Fibroblast of lung (primary cell): ENCODE measurements at regions not wholly inside any gene's neighbourhood (a gene's known extent, or its start where the extent isn't known, plus 50 kb on each side); places are given as distances from the start of the nearest gene placed in this dataset.

Experiments used
- DNase-seq, 2 donors: peaks; one replicate each; pipeline versions ENCODE4 v3.0.0 to v3.0.0-alpha.2; 2010; ENCODE audit warnings: low read depth in 2 of 2
- H2AFZ ChIP-seq: 2 replicates; pipeline ENCODE4 v1.5.1; 2012; ENCODE audit warnings: low read length, control low read depth, inconsistent platforms
- H3K27ac ChIP-seq: 2 replicates; pipeline ENCODE4 v1.5.1; 2011; ENCODE audit warnings: low read length, control low read depth; ENCODE audit not compliant: insufficient read depth
- H3K27me3 ChIP-seq: 2 replicates; pipeline ENCODE4 v1.5.1; 2011; ENCODE audit warnings: mild to moderate bottlenecking, low read length; ENCODE audit not compliant: control insufficient read depth, insufficient read depth
- H3K36me3 ChIP-seq: 2 replicates; pipeline ENCODE4 v1.5.1; 2011; ENCODE audit warnings: low read length; ENCODE audit not compliant: control insufficient read depth, insufficient read depth
- H3K4me1 ChIP-seq: 2 replicates; pipeline ENCODE4 v1.5.1; 2011; ENCODE audit warnings: low read length; ENCODE audit not compliant: control insufficient read depth, insufficient read depth; ENCODE audit errors: extremely low read depth
- H3K4me2 ChIP-seq: 2 replicates; pipeline ENCODE4 v1.5.1; 2011; ENCODE audit warnings: low read length, control low read depth; ENCODE audit not compliant: insufficient read depth; ENCODE audit errors: extremely low read depth
- H3K4me3 ChIP-seq, 4 experiments: fragments of 200-600 bp in 1 of 4; sonication (generic) in 1 of 4; replicated peaks in 1 of 4; 2 replicates each; pipeline ENCODE4 v1.5.1; 2011 to 2016; ENCODE audit warnings: low read length in 4 of 4, low read depth in 3 of 4, mild to moderate bottlenecking in 3 of 4, control low read depth in 2 of 4, inconsistent platforms in 1 of 4, mixed read lengths in 1 of 4; ENCODE audit not compliant: insufficient read depth in 1 of 4; ENCODE audit errors: control extremely low read depth in 1 of 4
- H3K79me2 ChIP-seq: 2 replicates; pipeline ENCODE4 v1.5.1; 2012; ENCODE audit warnings: mild to moderate bottlenecking, low read length, inconsistent platforms; ENCODE audit not compliant: control insufficient read depth, insufficient read depth
- H3K9ac ChIP-seq: 2 replicates; pipeline ENCODE4 v1.5.1; 2011; ENCODE audit warnings: mild to moderate bottlenecking, low read length, control low read depth; ENCODE audit not compliant: insufficient read depth
- H3K9me3 ChIP-seq: 2 replicates; pipeline ENCODE4 v1.5.1; 2012; ENCODE audit warnings: low read depth, low read length; ENCODE audit not compliant: control insufficient read depth, insufficient read depth
- H4K20me1 ChIP-seq: 2 replicates; pipeline ENCODE4 v1.5.1; 2011; ENCODE audit warnings: low read length; ENCODE audit not compliant: control insufficient read depth, insufficient read depth; ENCODE audit errors: extremely low read depth
- EZH2 ChIP-seq: IDR thresholded peaks from 2 replicates; pipeline ENCODE4 v1.5.1; 2012; ENCODE audit warnings: low read length, control low read depth, mild to moderate bottlenecking; ENCODE audit errors: missing control alignments
- TF ChIP-seq, protein P1 (sequence below), 2 donors: IDR thresholded peaks in 1 of 2; conservative IDR thresholded peaks in 1 of 2; 1 replicate in 1 of 2; 2 replicates in 1 of 2; pipeline ENCODE4 v1.5.1; 2011 to 2012; ENCODE audit warnings: low read length in 2 of 2, control low read depth in 1 of 2, inconsistent platforms in 1 of 2, low read depth in 1 of 2, mild to moderate bottlenecking in 1 of 2

DNA sequence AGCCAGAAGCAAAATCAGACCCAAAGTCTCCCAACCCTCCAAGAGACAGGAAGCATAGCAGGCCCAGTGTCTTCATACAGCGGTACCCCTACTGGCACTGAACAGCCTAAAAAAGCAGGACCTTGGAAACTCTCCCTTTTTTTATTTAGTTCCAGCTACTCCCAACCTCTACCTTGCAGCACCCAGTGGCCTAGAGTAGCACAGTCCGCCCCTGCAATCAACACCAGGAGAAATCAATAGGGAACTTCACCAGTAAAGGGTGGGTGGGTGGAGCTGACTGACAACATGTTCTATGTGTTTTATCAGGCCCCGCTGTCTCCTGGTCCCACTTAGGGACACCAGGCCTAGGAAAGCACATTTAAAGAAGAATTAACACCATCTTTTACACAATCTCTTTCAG is 378.5 kb upstream of the CT83 start:
- TF ChIP-seq, protein P1, sequence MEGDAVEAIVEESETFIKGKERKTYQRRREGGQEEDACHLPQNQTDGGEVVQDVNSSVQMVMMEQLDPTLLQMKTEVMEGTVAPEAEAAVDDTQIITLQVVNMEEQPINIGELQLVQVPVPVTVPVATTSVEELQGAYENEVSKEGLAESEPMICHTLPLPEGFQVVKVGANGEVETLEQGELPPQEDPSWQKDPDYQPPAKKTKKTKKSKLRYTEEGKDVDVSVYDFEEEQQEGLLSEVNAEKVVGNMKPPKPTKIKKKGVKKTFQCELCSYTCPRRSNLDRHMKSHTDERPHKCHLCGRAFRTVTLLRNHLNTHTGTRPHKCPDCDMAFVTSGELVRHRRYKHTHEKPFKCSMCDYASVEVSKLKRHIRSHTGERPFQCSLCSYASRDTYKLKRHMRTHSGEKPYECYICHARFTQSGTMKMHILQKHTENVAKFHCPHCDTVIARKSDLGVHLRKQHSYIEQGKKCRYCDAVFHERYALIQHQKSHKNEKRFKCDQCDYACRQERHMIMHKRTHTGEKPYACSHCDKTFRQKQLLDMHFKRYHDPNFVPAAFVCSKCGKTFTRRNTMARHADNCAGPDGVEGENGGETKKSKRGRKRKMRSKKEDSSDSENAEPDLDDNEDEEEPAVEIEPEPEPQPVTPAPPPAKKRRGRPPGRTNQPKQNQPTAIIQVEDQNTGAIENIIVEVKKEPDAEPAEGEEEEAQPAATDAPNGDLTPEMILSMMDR (conservative IDR thresholded peaks at IDR 0.05 in 1 of 2, IDR thresholded peaks at IDR 0.05 in 1 of 2; ENCODE audit: low read depth in 1 of 2, low read length in 2 of 2) = no peak
- no peak for TF ChIP-seq EZH2
- Histone ChIP-seq H3K9me3 (no peaks in the 10 kb centered on the region), H3K27ac (no peak overlapping the region)

DNA sequence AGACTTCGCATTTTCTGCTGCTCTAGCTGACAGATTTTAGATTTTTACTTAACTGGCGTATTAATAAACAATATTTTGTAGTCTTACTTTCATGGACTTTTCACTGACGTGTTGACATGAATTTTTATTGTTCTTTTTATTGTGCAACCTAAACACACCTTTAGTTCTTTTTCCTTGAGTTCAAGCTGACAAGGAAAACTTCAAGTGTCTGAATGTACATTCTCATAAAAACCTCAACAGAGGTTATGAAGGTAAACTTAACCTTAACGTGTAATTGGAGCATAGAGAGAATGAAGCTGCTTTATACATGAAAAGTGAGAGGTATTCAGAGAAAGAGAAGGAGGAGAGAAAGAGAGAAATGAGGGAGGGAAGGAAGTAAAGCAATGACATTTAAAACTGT is 364.3 kb upstream of the CT83 start:
- Histone ChIP-seq H3K9ac (no peak overlapping the region), H3K27me3 (no peaks in the 10 kb centered on the region), H4K20me1 (no peaks in the 10 kb centered on the region), H3K4me3 (no peak overlapping the region), H3K79me2 (no peaks in the 10 kb centered on the region), H3K9me3 (no peaks in the 10 kb centered on the region), H3K36me3 (no peaks in the 10 kb centered on the region), H2AFZ (no peak overlapping the region), H3K4me1 (no peaks in the 10 kb centered on the region), H3K4me2 (no peak overlapping the region), H3K27ac (no peak overlapping the region)
- DNase-seq = no peak
- no peak for TF ChIP-seq EZH2
- TF ChIP-seq, protein P1 (conservative IDR thresholded peaks at IDR 0.05 in 1 of 2, IDR thresholded peaks at IDR 0.05 in 1 of 2; ENCODE audit: low read depth in 1 of 2, low read length in 2 of 2) = no peak

More for the DNA sequence above, 378.5 kb upstream of the CT83 start:
- no peaks in the 10 kb centered on the region for H3K4me1 ChIP-seq
- H3K27me3 ChIP-seq = no peaks in the 10 kb centered on the region
- no peaks in the 10 kb centered on the region for H4K20me1 ChIP-seq
- no peak overlapping the region for H3K4me3 ChIP-seq
- no peaks in the 10 kb centered on the region for H3K36me3 ChIP-seq
- H2AFZ ChIP-seq = no peak overlapping the region
- no peak for DNase-seq
- no peak overlapping the region for H3K4me2 ChIP-seq
- H3K79me2 ChIP-seq = no peaks in the 10 kb centered on the region
- no peak overlapping the region for H3K9ac ChIP-seq

DNA sequence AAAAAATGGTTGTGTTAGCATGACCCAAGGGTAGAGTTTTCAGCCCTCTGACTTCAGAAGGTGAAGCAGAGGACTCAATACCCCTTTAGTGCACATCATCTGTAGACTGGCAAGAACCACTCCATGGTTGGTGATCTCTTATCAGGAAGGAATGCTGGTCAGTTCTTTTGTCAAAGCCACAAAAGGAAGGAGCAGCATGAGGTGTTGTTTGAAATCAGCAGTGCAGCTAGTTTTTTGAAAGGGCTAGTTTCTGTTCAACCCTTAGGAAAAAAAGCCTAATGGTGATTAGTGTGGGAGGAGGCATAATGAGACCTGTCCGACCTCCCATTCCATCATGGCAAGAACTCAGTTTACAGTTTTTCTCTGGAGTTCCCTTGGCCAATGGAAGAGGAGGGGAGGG is 362.0 kb upstream of the CT83 start:
- Histone ChIP-seq H3K79me2 (no peaks in the 10 kb centered on the region), H2AFZ (no peak overlapping the region), H3K9ac (no peak overlapping the region), H3K4me2 (no peak overlapping the region), H3K27me3 (no peaks in the 10 kb centered on the region), H3K4me1 (no peaks in the 10 kb centered on the region), H3K36me3 (no peaks in the 10 kb centered on the region), H3K9me3 (no peaks in the 10 kb centered on the region), H3K27ac (no peak overlapping the region), H3K4me3 (no peak overlapping the region), H4K20me1 (no peaks in the 10 kb centered on the region)
- TF ChIP-seq EZH2 = no peak
- TF ChIP-seq, protein P1 (conservative IDR thresholded peaks at IDR 0.05 in 1 of 2, IDR thresholded peaks at IDR 0.05 in 1 of 2; ENCODE audit: low read depth in 1 of 2, low read length in 2 of 2) = no peak
- no peak for DNase-seq
